DOHH2 (cell line): ENCODE measurements at regions not wholly inside any gene's neighbourhood (a gene's known extent, or its start where the extent isn't known, plus 50 kb on each side); places are given as distances from the start of the nearest gene placed in this dataset.

ENCODE experiments used
- H3F3A ChIP-seq: fragments of 200-600 bp; sonication (generic), shearing (Covaris generic); 2 replicates; pipeline ENCODE4 v1.6.0; 2016; ENCODE audit warnings: antibody characterized with exemption, mild to moderate bottlenecking; ENCODE audit not compliant: control insufficient read depth, insufficient read depth
- H3K27ac ChIP-seq: fragments of 200-600 bp; sonication (generic); 2 replicates; pipeline ENCODE4 v1.5.1; 2014; ENCODE audit warnings: low read depth, mild to moderate bottlenecking, low read length, moderate library complexity
- H3K27me3 ChIP-seq: fragments of 200-600 bp; sonication (generic); 2 replicates; pipeline ENCODE4 v1.6.1; 2014; ENCODE audit warnings: mild to moderate bottlenecking, low read length, mixed read lengths; ENCODE audit not compliant: control insufficient read depth
- H3K36me3 ChIP-seq: fragments of 200-600 bp; sonication (generic); 2 replicates; pipeline ENCODE4 v1.6.1; 2014; ENCODE audit warnings: mild to moderate bottlenecking, low read length, moderate library complexity, mixed read lengths; ENCODE audit not compliant: control insufficient read depth
- H3K4me1 ChIP-seq: fragments of 200-600 bp; sonication (generic); 2 replicates; pipeline ENCODE4 v1.6.1; 2014; ENCODE audit warnings: mild to moderate bottlenecking, low read length, mixed read lengths; ENCODE audit not compliant: control insufficient read depth
- H3K4me2 ChIP-seq: fragments of 200-600 bp; sonication (generic); 2 replicates; pipeline ENCODE4 v1.6.0; 2014; ENCODE audit warnings: mild to moderate bottlenecking, low read length, moderate library complexity
- H3K4me3 ChIP-seq: fragments of 200-600 bp; sonication (generic); 2 replicates; pipeline ENCODE4 v1.5.1; 2014; ENCODE audit warnings: mild to moderate bottlenecking, low read length, mixed read lengths
- H3K79me2 ChIP-seq: fragments of 200-600 bp; sonication (generic); 2 replicates; pipeline ENCODE4 v1.6.1; 2014; ENCODE audit warnings: mild to moderate bottlenecking, low read length, mixed read lengths; ENCODE audit not compliant: control insufficient read depth
- H3K9me2 ChIP-seq: fragments of 200-600 bp; sonication (generic); replicated peaks from 2 replicates; pipeline ENCODE4 v1.6.1; 2014; ENCODE audit warnings: mild to moderate bottlenecking, low read length, mixed read lengths; ENCODE audit not compliant: control insufficient read depth
- H3K9me3 ChIP-seq: fragments of 200-600 bp; sonication (generic); 2 replicates; pipeline ENCODE4 v1.6.1; 2014; ENCODE audit warnings: antibody characterized with exemption, low read length, mixed read lengths; ENCODE audit not compliant: control insufficient read depth, insufficient read depth
- H4K20me1 ChIP-seq: fragments of 200-600 bp; sonication (generic); 2 replicates; pipeline ENCODE4 v1.6.0; 2014; ENCODE audit warnings: low read depth, mild to moderate bottlenecking, antibody characterized with exemption, low read length, moderate library complexity; ENCODE audit not compliant: control insufficient read depth, insufficient read depth
- EZH2phosphoT487 ChIP-seq: fragments of 200-600 bp; sonication (generic); IDR thresholded peaks from 2 replicates; pipeline ENCODE4 v1.6.1; 2017; ENCODE audit warnings: borderline replicate concordance, mild to moderate bottlenecking, antibody characterized with exemption, low read length, moderate library complexity, mixed read lengths
- TF ChIP-seq, protein P1 (sequence below): fragments of 200-600 bp; sonication (generic); IDR thresholded peaks from one replicate; pipeline ENCODE4 v1.5.1; 2014; ENCODE audit warnings: antibody characterized with exemption, mild to moderate bottlenecking, low read depth, low read length; ENCODE audit not compliant: poor library complexity, severe bottlenecking

DNA sequence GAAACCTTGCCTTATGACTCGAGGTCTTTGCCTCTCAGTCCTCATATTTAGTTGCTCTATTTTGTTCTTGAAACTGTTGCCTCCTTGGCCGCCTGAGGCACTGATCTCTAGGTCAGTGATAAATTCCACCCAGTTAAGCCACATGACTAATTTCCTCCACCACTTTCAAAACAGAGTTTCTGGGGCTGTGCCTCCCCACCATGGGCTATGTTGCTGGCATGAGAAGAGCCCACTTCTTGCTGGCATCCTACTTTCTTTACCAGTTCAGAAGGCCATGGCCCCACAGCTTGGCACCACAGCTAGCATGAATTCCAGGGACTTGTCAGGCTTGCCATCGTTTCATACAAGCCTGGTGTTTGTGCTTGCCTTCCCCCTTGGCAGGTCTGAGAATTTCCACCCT is 361.4 kb upstream of the JAG1 start:
- no peaks in the 10 kb centered on the region for H3K36me3 ChIP-seq
- H3K27me3 ChIP-seq: no peaks in the 10 kb centered on the region
- no peaks in the 10 kb centered on the region for H3K79me2 ChIP-seq
- H3K4me2 ChIP-seq: no peak overlapping the region
- H3K4me1 ChIP-seq: no peaks in the 10 kb centered on the region
- H3K4me3 ChIP-seq: no peak overlapping the region
- H3K9me2 ChIP-seq: no peaks in the 10 kb centered on the region
- no peaks in the 10 kb centered on the region for H4K20me1 ChIP-seq
- no peaks in the 10 kb centered on the region for H3K9me3 ChIP-seq
- H3K27ac ChIP-seq: no peak overlapping the region
- no peak for TF ChIP-seq EZH2phosphoT487
- TF ChIP-seq, protein P1, sequence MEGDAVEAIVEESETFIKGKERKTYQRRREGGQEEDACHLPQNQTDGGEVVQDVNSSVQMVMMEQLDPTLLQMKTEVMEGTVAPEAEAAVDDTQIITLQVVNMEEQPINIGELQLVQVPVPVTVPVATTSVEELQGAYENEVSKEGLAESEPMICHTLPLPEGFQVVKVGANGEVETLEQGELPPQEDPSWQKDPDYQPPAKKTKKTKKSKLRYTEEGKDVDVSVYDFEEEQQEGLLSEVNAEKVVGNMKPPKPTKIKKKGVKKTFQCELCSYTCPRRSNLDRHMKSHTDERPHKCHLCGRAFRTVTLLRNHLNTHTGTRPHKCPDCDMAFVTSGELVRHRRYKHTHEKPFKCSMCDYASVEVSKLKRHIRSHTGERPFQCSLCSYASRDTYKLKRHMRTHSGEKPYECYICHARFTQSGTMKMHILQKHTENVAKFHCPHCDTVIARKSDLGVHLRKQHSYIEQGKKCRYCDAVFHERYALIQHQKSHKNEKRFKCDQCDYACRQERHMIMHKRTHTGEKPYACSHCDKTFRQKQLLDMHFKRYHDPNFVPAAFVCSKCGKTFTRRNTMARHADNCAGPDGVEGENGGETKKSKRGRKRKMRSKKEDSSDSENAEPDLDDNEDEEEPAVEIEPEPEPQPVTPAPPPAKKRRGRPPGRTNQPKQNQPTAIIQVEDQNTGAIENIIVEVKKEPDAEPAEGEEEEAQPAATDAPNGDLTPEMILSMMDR: no peak
- H3F3A ChIP-seq: no peaks in the 10 kb centered on the region

DNA sequence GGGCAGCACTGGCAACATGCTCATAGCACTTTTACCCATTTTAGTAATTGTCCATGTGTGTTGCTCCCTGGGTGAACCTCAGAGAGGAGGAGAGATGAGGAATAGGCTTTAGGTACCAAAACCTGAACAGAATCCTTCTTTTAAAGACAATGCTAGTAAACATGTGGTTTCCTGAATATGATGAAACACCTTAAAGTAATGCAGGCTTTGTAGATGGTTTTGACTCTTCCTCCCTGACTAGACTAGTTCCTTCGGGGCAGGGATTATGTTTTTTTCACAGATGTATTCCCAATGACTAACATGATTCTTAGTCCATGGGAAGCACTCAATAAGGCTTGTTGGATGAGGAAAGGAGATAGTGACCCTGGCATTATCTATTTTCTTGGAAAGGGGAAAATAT is 367.6 kb upstream of the JAG1 start:
- Histone ChIP-seq H3K79me2 (no peaks in the 10 kb centered on the region), H3K27me3 (no peaks in the 10 kb centered on the region), H3K9me2 (no peaks in the 10 kb centered on the region), H3K4me1 (no peaks in the 10 kb centered on the region), H3F3A (no peaks in the 10 kb centered on the region), H3K36me3 (no peaks in the 10 kb centered on the region), H3K4me2 (no peak overlapping the region), H3K27ac (no peak overlapping the region), H3K9me3 (no peaks in the 10 kb centered on the region), H3K4me3 (no peak overlapping the region), H4K20me1 (no peaks in the 10 kb centered on the region)
- TF ChIP-seq, protein P1: no peak
- TF ChIP-seq EZH2phosphoT487: no peak

DNA sequence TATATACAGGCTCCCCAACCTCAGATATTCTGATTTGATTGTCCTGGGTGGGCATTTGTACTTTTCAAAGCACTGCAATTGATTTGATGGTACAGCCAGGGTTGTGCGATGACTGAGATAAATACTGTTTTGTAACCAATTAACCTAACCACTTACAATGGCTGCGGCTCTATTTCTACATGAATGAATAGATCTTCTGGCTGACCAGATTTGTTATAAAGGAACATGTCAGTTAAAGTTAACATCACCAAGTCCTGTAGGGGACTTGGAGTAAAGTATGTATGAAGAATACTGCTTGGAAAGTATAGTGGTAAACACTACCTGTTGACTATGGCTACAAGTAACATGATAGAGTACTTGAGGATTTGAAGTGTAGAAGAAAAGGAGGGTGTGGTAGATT is 369.2 kb upstream of the JAG1 start:
- H4K20me1 ChIP-seq: no peaks in the 10 kb centered on the region
- H3K27ac ChIP-seq: no peak overlapping the region
- H3K36me3 ChIP-seq: no peaks in the 10 kb centered on the region
- H3K79me2 ChIP-seq: no peaks in the 10 kb centered on the region
- H3K4me2 ChIP-seq: no peak overlapping the region
- no peaks in the 10 kb centered on the region for H3K9me3 ChIP-seq
- no peaks in the 10 kb centered on the region for H3F3A ChIP-seq
- H3K4me1 ChIP-seq: no peaks in the 10 kb centered on the region
- H3K27me3 ChIP-seq: no peaks in the 10 kb centered on the region
- no peaks in the 10 kb centered on the region for H3K9me2 ChIP-seq
- TF ChIP-seq, protein P1: no peak
- TF ChIP-seq EZH2phosphoT487: no peak
- no peak overlapping the region for H3K4me3 ChIP-seq

DNA sequence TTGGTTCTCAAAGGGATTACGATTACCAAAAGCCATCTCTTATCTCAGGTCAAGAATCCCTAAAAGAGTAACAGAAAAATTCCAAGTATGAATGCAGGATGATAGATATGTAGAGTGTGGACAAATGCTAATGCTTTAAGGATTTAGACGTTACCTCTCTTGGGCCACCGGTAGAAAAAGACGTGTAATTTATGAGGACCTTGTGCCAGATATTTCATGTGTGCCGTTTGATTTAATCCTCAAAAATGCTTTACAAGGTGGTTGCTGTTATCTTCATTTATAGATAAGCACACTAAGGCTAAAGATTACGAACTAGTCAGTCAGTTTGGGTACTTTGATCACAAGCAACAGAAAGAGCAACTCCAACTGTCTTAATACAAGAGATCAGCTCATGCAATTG is 370.8 kb upstream of the JAG1 start:
- no peaks in the 10 kb centered on the region for H3K9me2 ChIP-seq
- TF ChIP-seq, protein P1: no peak
- no peak for TF ChIP-seq EZH2phosphoT487
- no peak overlapping the region for H3K4me2 ChIP-seq
- no peaks in the 10 kb centered on the region for H3K36me3 ChIP-seq
- H3K9me3 ChIP-seq: no peaks in the 10 kb centered on the region
- no peaks in the 10 kb centered on the region for H3K4me1 ChIP-seq
- no peaks in the 10 kb centered on the region for H3K79me2 ChIP-seq
- no peaks in the 10 kb centered on the region for H4K20me1 ChIP-seq
- H3K4me3 ChIP-seq: no peak overlapping the region
- H3K27ac ChIP-seq: no peak overlapping the region
- no peaks in the 10 kb centered on the region for H3K27me3 ChIP-seq
- H3F3A ChIP-seq: no peaks in the 10 kb centered on the region
